Mammary epithelial cell (primary cell): ENCODE measurements at regions not wholly inside any gene's neighbourhood (a gene's known extent, or its start where the extent isn't known, plus 50 kb on each side); places are given as distances from the start of the nearest gene placed in this dataset.

Experiments used
- EZH2 ChIP-seq: IDR thresholded peaks from 2 replicates; pipeline ENCODE4 v1.6.1; 2012; ENCODE audit warnings: low read length, inconsistent platforms, borderline replicate concordance
- TF ChIP-seq, protein P1 (sequence below), 2 donors: IDR thresholded peaks in 1 of 2; conservative IDR thresholded peaks in 1 of 2; 2 replicates each; pipeline ENCODE4 v1.5.1; 2011 to 2012; ENCODE audit warnings: inconsistent platforms in 2 of 2, low read length in 2 of 2, mild to moderate bottlenecking in 2 of 2, control low read depth in 1 of 2, low read depth in 1 of 2; ENCODE audit not compliant: insufficient read depth in 1 of 2; ENCODE audit errors: extremely low read depth in 1 of 2

DNA sequence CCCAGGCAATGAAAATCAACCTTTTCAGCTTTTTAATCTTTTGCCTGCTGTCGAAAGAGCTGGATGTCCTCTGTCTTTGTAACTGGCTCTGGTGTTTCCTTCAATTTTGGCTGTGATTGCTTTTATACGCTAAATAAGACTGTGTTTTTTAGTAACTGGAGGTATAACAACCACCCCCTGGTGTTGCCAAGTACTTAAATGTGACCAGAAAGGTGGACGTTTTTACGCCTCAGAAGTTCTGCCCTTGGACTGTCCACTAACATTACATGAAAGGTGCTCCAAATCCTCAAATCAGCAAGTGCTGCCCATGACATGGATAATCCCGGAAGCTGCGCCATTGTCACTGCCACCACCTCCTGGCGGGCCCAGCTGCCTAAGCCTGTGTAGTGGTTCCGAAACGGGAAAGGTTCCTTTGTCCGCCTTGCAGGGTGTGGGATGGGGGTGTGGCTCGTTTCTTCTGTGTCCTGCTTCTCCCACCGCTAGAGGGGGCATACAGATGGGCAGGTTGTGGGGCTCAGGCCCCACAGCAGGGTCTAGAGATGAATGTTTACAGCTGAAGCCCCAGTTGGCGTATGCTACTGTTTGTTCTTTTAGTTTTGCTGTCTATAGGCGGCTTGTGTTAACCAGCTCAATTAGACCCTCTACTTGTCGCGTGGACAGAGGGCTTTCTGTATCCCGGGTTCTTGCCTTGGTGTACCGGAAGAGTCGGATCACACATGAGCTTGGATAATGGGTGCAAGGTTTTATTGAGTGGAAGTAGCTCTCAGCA, 82.2 kb upstream of the SEPTIN5 start:
- no peak for TF ChIP-seq EZH2
- TF ChIP-seq, protein P1, sequence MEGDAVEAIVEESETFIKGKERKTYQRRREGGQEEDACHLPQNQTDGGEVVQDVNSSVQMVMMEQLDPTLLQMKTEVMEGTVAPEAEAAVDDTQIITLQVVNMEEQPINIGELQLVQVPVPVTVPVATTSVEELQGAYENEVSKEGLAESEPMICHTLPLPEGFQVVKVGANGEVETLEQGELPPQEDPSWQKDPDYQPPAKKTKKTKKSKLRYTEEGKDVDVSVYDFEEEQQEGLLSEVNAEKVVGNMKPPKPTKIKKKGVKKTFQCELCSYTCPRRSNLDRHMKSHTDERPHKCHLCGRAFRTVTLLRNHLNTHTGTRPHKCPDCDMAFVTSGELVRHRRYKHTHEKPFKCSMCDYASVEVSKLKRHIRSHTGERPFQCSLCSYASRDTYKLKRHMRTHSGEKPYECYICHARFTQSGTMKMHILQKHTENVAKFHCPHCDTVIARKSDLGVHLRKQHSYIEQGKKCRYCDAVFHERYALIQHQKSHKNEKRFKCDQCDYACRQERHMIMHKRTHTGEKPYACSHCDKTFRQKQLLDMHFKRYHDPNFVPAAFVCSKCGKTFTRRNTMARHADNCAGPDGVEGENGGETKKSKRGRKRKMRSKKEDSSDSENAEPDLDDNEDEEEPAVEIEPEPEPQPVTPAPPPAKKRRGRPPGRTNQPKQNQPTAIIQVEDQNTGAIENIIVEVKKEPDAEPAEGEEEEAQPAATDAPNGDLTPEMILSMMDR (conservative IDR thresholded peaks at IDR 0.05 in 1 of 2, IDR thresholded peaks at IDR 0.05 in 1 of 2; ENCODE audit: extremely low read depth in 1 of 2, insufficient read depth in 1 of 2, low read depth in 1 of 2, low read length in 2 of 2): peak; percentile 53 to 60
